ENCODE measurements at regions not wholly inside any gene's neighbourhood (a gene's known extent, or its start where the extent isn't known, plus 50 kb on each side); places are given as distances from the start of the nearest gene placed in this dataset.

- TF ChIP-seq CTCF (IDR thresholded peaks at IDR 0.05): no peak
- TF ChIP-seq EZH2 (IDR thresholded peaks at IDR 0.05; ENCODE audit: borderline replicate concordance, insufficient read depth, low read depth, low read length, poor library complexity, severe bottlenecking): no peak
Measured at GRCh38 chr12:24307153-24307552, 357.7 kb upstream of the SOX5 start.
